H1 (cell line): ENCODE measurements at regions not wholly inside any gene's neighbourhood (a gene's known extent, or its start where the extent isn't known, plus 50 kb on each side); places are given as distances from the start of the nearest gene placed in this dataset.
"Not testable (repeated sequence)": the region's sequence is repeated elsewhere in the genome, so short reads cannot be mapped to it uniquely, and the experiment has no call there.

ENCODE experiments used
- CTCF ChIA-PET: fragments of 300-600 bp; sonication (Branson Sonifier 250); formaldehyde crosslinking; loops from one replicate; lab custom pipeline; 2021; ENCODE audit not compliant: partially characterized antibody; lab: Charles Lee
- POLR2A ChIA-PET: fragments of 300-600 bp; sonication (Branson Sonifier 250); formaldehyde crosslinking; loops from one replicate; lab custom pipeline; 2021; ENCODE audit warnings: inconsistent platforms; ENCODE audit not compliant: partially characterized antibody; lab: Charles Lee
- DNase-seq, 2 experiments: peaks; one replicate each; pipeline versions ENCODE4 v3.0.0 to v3.0.0-alpha.2; 2010 to 2022; ENCODE audit warnings: low spot score in 2 of 2, low read depth in 1 of 2, mixed read lengths in 1 of 2
- FAIRE-seq: peaks from 2 replicates; lab custom pipeline; 2011; peaks lifted over from hg19 to GRCh38; lab: Jason Lieb, UNC
- H2AFZ ChIP-seq: 2 replicates; pipeline ENCODE4 v1.8.1; 2012; ENCODE audit warnings: low read length, inconsistent platforms
- H2AK5ac ChIP-seq: 2 replicates; pipeline ENCODE4 v1.6.1; 2013; ENCODE audit warnings: low read depth, low read length
- H2BK120ac ChIP-seq: replicated peaks from 2 replicates; pipeline ENCODE3; 2013; ENCODE audit warnings: low read depth, low read length, inconsistent platforms
- H2BK12ac ChIP-seq: 2 replicates; pipeline ENCODE4 v1.6.1; 2013; ENCODE audit warnings: low read depth, low read length
- H2BK15ac ChIP-seq: 2 replicates; pipeline ENCODE4 v1.6.1; 2013; ENCODE audit warnings: low read length
- H2BK20ac ChIP-seq: 2 replicates; pipeline ENCODE4 v1.6.1; 2013; ENCODE audit warnings: low read length
- H2BK5ac ChIP-seq: 2 replicates; pipeline ENCODE4 v1.6.1; 2013; ENCODE audit warnings: low read depth, low read length
- H3K14ac ChIP-seq: 2 replicates; pipeline ENCODE4 v1.6.1; 2013; ENCODE audit warnings: inconsistent platforms; ENCODE audit not compliant: insufficient read length
- H3K18ac ChIP-seq: 2 replicates; pipeline ENCODE4 v1.6.1; 2013; ENCODE audit warnings: low read length; ENCODE audit errors: extremely low read depth
- H3K23ac ChIP-seq: 2 replicates; pipeline ENCODE4 v1.6.1; 2013; ENCODE audit warnings: inconsistent platforms; ENCODE audit not compliant: insufficient read length
- H3K23me2 ChIP-seq: 2 replicates; pipeline ENCODE4 v1.6.1; 2013; ENCODE audit warnings: low read depth, low read length
- H3K27ac ChIP-seq: 2 replicates; pipeline ENCODE4 v1.6.1; 2011; ENCODE audit warnings: low read depth, low read length, inconsistent platforms
- H3K27me3 ChIP-seq, 4 experiments: replicated peaks in 1 of 4; 1 replicate in 1 of 4; 2 replicates in 3 of 4; pipeline versions ENCODE4 v1.6.1 to v1.8.1; 2011 to 2013; ENCODE audit warnings: low read length in 3 of 4, mild to moderate bottlenecking in 3 of 4, inconsistent platforms in 2 of 4, mixed read lengths in 2 of 4, moderate library complexity in 1 of 4; ENCODE audit not compliant: control insufficient read depth in 3 of 4, insufficient read depth in 3 of 4; ENCODE audit errors: extremely low read depth in 1 of 4
- H3K36me3 ChIP-seq, 4 experiments: 2 replicates each; pipeline versions ENCODE4 v1.6.1 to v1.8.1; 2011 to 2013; ENCODE audit warnings: mild to moderate bottlenecking in 4 of 4, low read length in 3 of 4, moderate library complexity in 2 of 4, control low read depth in 1 of 4, inconsistent platforms in 1 of 4; ENCODE audit not compliant: insufficient read depth in 4 of 4, control insufficient read depth in 2 of 4
- H3K4ac ChIP-seq: replicated peaks from 2 replicates; pipeline ENCODE3; 2013; ENCODE audit warnings: low read length, low read depth, mixed read lengths, inconsistent platforms; ENCODE audit not compliant: insufficient read length
- H3K4me1 ChIP-seq, 4 experiments: replicated peaks in 1 of 4; 1 replicate in 1 of 4; 2 replicates in 3 of 4; pipeline versions ENCODE4 v1.6.1 to v1.8.1; 2011 to 2013; ENCODE audit warnings: low read length in 3 of 4, inconsistent platforms in 2 of 4, mixed read lengths in 1 of 4; ENCODE audit not compliant: insufficient read depth in 4 of 4, control insufficient read depth in 3 of 4
- H3K4me2 ChIP-seq, 2 experiments: 2 replicates each; pipeline versions ENCODE4 v1.6.1 to v1.8.1; 2011 to 2013; ENCODE audit warnings: low read depth in 2 of 2, low read length in 2 of 2, control low read depth in 1 of 2, inconsistent platforms in 1 of 2, mild to moderate bottlenecking in 1 of 2; ENCODE audit not compliant: insufficient read depth in 1 of 2
- H3K4me3 ChIP-seq, 4 experiments: fragments of 200-600, 300-600 bp in 1 of 4; sonication (generic), shearing (Covaris generic), sonication (Bioruptor Twin) in 1 of 4; 2 replicates each; pipeline versions ENCODE4 v1.5.1 to v1.8.1; 2011 to 2016; ENCODE audit warnings: low read length in 4 of 4, low read depth in 3 of 4, control low read depth in 2 of 4, inconsistent platforms in 2 of 4, mild to moderate bottlenecking in 2 of 4, mixed read lengths in 1 of 4, moderate library complexity in 1 of 4; ENCODE audit not compliant: insufficient read depth in 2 of 4; ENCODE audit errors: extremely low read depth in 1 of 4
- H3K56ac ChIP-seq: replicated peaks from 2 replicates; pipeline ENCODE3; 2013; ENCODE audit warnings: low read depth, mild to moderate bottlenecking, mixed read lengths, low read length, inconsistent platforms; ENCODE audit not compliant: insufficient read length
- H3K79me1 ChIP-seq: 2 replicates; pipeline ENCODE4 v1.6.1; 2013; ENCODE audit warnings: low read depth, low read length, control low read depth
- H3K79me2 ChIP-seq, 2 experiments: 2 replicates each; pipeline versions ENCODE4 v1.6.1 to v1.8.1; 2012 to 2013; ENCODE audit warnings: low read length in 2 of 2, mild to moderate bottlenecking in 2 of 2, inconsistent platforms in 1 of 2; ENCODE audit not compliant: insufficient read depth in 2 of 2, control insufficient read depth in 1 of 2
- H3K9ac ChIP-seq, 4 experiments: replicated peaks in 1 of 4; 1 replicate in 1 of 4; 2 replicates in 3 of 4; pipeline versions ENCODE4 v1.6.1 to v1.8.1; 2011 to 2013; ENCODE audit warnings: low read depth in 3 of 4, low read length in 3 of 4, control low read depth in 2 of 4, mild to moderate bottlenecking in 2 of 4, moderate library complexity in 2 of 4, inconsistent platforms in 1 of 4; ENCODE audit errors: extremely low read depth in 1 of 4
- H3K9me3 ChIP-seq, 2 experiments: 2 replicates each; pipeline versions ENCODE4 v1.6.1 to v1.8.1; 2012 to 2013; ENCODE audit warnings: mild to moderate bottlenecking in 2 of 2, moderate library complexity in 2 of 2, control low read depth in 1 of 2, inconsistent platforms in 1 of 2, low read depth in 1 of 2, low read length in 1 of 2, mixed read lengths in 1 of 2; ENCODE audit not compliant: insufficient read depth in 2 of 2
- H4K20me1 ChIP-seq, 2 experiments: replicated peaks in 1 of 2; 2 replicates each; pipeline versions ENCODE3 to v1.8.1; 2011 to 2013; ENCODE audit warnings: inconsistent platforms in 2 of 2, low read length in 2 of 2, mild to moderate bottlenecking in 1 of 2; ENCODE audit not compliant: insufficient read depth in 2 of 2, control insufficient read depth in 1 of 2
- H4K5ac ChIP-seq: 2 replicates; pipeline ENCODE4 v1.6.1; 2013; ENCODE audit warnings: low read length, low read depth, mixed read lengths, inconsistent platforms; ENCODE audit not compliant: insufficient read length
- H4K8ac ChIP-seq: 2 replicates; pipeline ENCODE4 v1.8.0; 2013; ENCODE audit warnings: mild to moderate bottlenecking, moderate library complexity, low read length, inconsistent platforms; ENCODE audit not compliant: insufficient read depth; ENCODE audit errors: extremely low read depth
- H4K91ac ChIP-seq: replicated peaks from 2 replicates; pipeline ENCODE3; 2013; ENCODE audit warnings: low read length, mixed read lengths, inconsistent platforms; ENCODE audit not compliant: insufficient read length
- WGBS, 2 experiments: shearing (Covaris generic) in 1 of 2; methylation state at CpG; one replicate each; pipeline versions ENCODE4 v1.1.6 to v1.1.7; 2013 to 2015; ENCODE audit warnings: low lambda C conversion rate in 2 of 2, mixed read lengths in 2 of 2, inconsistent platforms in 1 of 2, low coverage in 1 of 2, missing lambda C conversion rate in 1 of 2; ENCODE audit not compliant: insufficient replicate concordance in 2 of 2, insufficient coverage in 1 of 2, insufficient read length in 1 of 2; ENCODE audit errors: extremely low coverage in 1 of 2, missing lambda C conversion rate in 1 of 2; 5-methylcytosine and 5-hydroxymethylcytosine counted together

GRCh38 chr1:38725321-38725961, 134.1 kb downstream of the RRAGC start:
- H3K9ac ChIP-seq, H2BK12ac ChIP-seq, H2AK5ac ChIP-seq, H3K36me3 ChIP-seq, H4K20me1 ChIP-seq, H3K23me2 ChIP-seq, H3K14ac ChIP-seq, H3K18ac ChIP-seq, H3K9me3 ChIP-seq, H4K5ac ChIP-seq, H2BK5ac ChIP-seq, H3K79me2 ChIP-seq, H2BK20ac ChIP-seq, POLR2A ChIA-PET, H3K56ac ChIP-seq, H2AFZ ChIP-seq, DNase-seq, H3K4me3 ChIP-seq, H3K27ac ChIP-seq, H3K27me3 ChIP-seq, H4K91ac ChIP-seq, FAIRE-seq, H3K4ac ChIP-seq, H2BK15ac ChIP-seq, H3K79me1 ChIP-seq, H3K23ac ChIP-seq, H3K4me2 ChIP-seq, H4K8ac ChIP-seq: not testable (repeated sequence)
- WGBS, 2 experiments, result 93% methylated on average over 8 of the region's 8 CpGs; no CpG with 5 or more reads in 1 of the 2 experiments
- Histone ChIP-seq H3K4me1 (peaks cover 11 to 27% (median 19%) of the 10 kb centered on the region in 4 experiments), H2BK120ac (peak overlapping the region; percentile 16)
- CTCF ChIA-PET, result interaction anchor here (0.7 to 1.0 kb wide), 6 partner anchors 7 to 112 kb away, joined by 3 read pairs; no protein-coding TSS in a partner anchor
